Fibroblast of lung (primary cell): ENCODE measurements at regions not wholly inside any gene's neighbourhood (a gene's known extent, or its start where the extent isn't known, plus 50 kb on each side); places are given as distances from the start of the nearest gene placed in this dataset.
A peak's percentile ranks its signal among the peaks of the same experiment; 100 is the strongest.

Experiments
- DNase-seq, 2 donors: peaks; one replicate each; pipeline versions ENCODE4 v3.0.0 to v3.0.0-alpha.2; 2010; ENCODE audit warnings: low read depth in 2 of 2
- H2AFZ ChIP-seq: 2 replicates; pipeline ENCODE4 v1.5.1; 2012; ENCODE audit warnings: low read length, control low read depth, inconsistent platforms
- H3K27ac ChIP-seq: 2 replicates; pipeline ENCODE4 v1.5.1; 2011; ENCODE audit warnings: low read length, control low read depth; ENCODE audit not compliant: insufficient read depth
- H3K27me3 ChIP-seq: 2 replicates; pipeline ENCODE4 v1.5.1; 2011; ENCODE audit warnings: mild to moderate bottlenecking, low read length; ENCODE audit not compliant: control insufficient read depth, insufficient read depth
- H3K36me3 ChIP-seq: 2 replicates; pipeline ENCODE4 v1.5.1; 2011; ENCODE audit warnings: low read length; ENCODE audit not compliant: control insufficient read depth, insufficient read depth
- H3K4me1 ChIP-seq: 2 replicates; pipeline ENCODE4 v1.5.1; 2011; ENCODE audit warnings: low read length; ENCODE audit not compliant: control insufficient read depth, insufficient read depth; ENCODE audit errors: extremely low read depth
- H3K4me2 ChIP-seq: 2 replicates; pipeline ENCODE4 v1.5.1; 2011; ENCODE audit warnings: low read length, control low read depth; ENCODE audit not compliant: insufficient read depth; ENCODE audit errors: extremely low read depth
- H3K4me3 ChIP-seq, 4 experiments: fragments of 200-600 bp in 1 of 4; sonication (generic) in 1 of 4; replicated peaks in 1 of 4; 2 replicates each; pipeline ENCODE4 v1.5.1; 2011 to 2016; ENCODE audit warnings: low read length in 4 of 4, low read depth in 3 of 4, mild to moderate bottlenecking in 3 of 4, control low read depth in 2 of 4, inconsistent platforms in 1 of 4, mixed read lengths in 1 of 4; ENCODE audit not compliant: insufficient read depth in 1 of 4; ENCODE audit errors: control extremely low read depth in 1 of 4
- H3K79me2 ChIP-seq: 2 replicates; pipeline ENCODE4 v1.5.1; 2012; ENCODE audit warnings: mild to moderate bottlenecking, low read length, inconsistent platforms; ENCODE audit not compliant: control insufficient read depth, insufficient read depth
- H3K9ac ChIP-seq: 2 replicates; pipeline ENCODE4 v1.5.1; 2011; ENCODE audit warnings: mild to moderate bottlenecking, low read length, control low read depth; ENCODE audit not compliant: insufficient read depth
- H3K9me3 ChIP-seq: 2 replicates; pipeline ENCODE4 v1.5.1; 2012; ENCODE audit warnings: low read depth, low read length; ENCODE audit not compliant: control insufficient read depth, insufficient read depth
- H4K20me1 ChIP-seq: 2 replicates; pipeline ENCODE4 v1.5.1; 2011; ENCODE audit warnings: low read length; ENCODE audit not compliant: control insufficient read depth, insufficient read depth; ENCODE audit errors: extremely low read depth
- CTCF ChIP-seq, 2 donors: IDR thresholded peaks in 1 of 2; conservative IDR thresholded peaks in 1 of 2; 1 replicate in 1 of 2; 2 replicates in 1 of 2; pipeline ENCODE4 v1.5.1; 2011 to 2012; ENCODE audit warnings: low read length in 2 of 2, control low read depth in 1 of 2, inconsistent platforms in 1 of 2, low read depth in 1 of 2, mild to moderate bottlenecking in 1 of 2
- EZH2 ChIP-seq: IDR thresholded peaks from 2 replicates; pipeline ENCODE4 v1.5.1; 2012; ENCODE audit warnings: low read length, control low read depth, mild to moderate bottlenecking; ENCODE audit errors: missing control alignments

GRCh38 chr1:178652506-178653490 is 72.2 kb upstream of the RALGPS2 start:
- no peak overlapping the region for H3K4me3 ChIP-seq
- peaks cover 17% of the 10 kb centered on the region for H3K4me1 ChIP-seq
- no peaks in the 10 kb centered on the region for H3K79me2 ChIP-seq
- no peak overlapping the region for H2AFZ ChIP-seq
- DNase-seq = peak in 1 of 2 donors; percentile 38
- H3K9ac ChIP-seq = no peak overlapping the region
- no peaks in the 10 kb centered on the region for H4K20me1 ChIP-seq
- no peaks in the 10 kb centered on the region for H3K27me3 ChIP-seq
- TF ChIP-seq CTCF (conservative IDR thresholded peaks at IDR 0.05 in 1 of 2, IDR thresholded peaks at IDR 0.05 in 1 of 2; ENCODE audit: low read depth in 1 of 2, low read length in 2 of 2) (no peak), EZH2 (no peak)
- H3K36me3 ChIP-seq = no peaks in the 10 kb centered on the region
- no peaks in the 10 kb centered on the region for H3K9me3 ChIP-seq
- no peak overlapping the region for H3K27ac ChIP-seq
- no peak overlapping the region for H3K4me2 ChIP-seq

- Histone ChIP-seq H4K20me1 (no peaks in the 10 kb centered on the region), H3K4me1 (no peaks in the 10 kb centered on the region), H3K79me2 (no peaks in the 10 kb centered on the region), H3K27ac (no peak overlapping the region), H3K4me3 (no peak overlapping the region), H3K27me3 (no peaks in the 10 kb centered on the region), H3K4me2 (no peak overlapping the region), H2AFZ (no peak overlapping the region), H3K9ac (no peak overlapping the region), H3K9me3 (no peaks in the 10 kb centered on the region), H3K36me3 (no peaks in the 10 kb centered on the region)
- no peak for DNase-seq
- TF ChIP-seq EZH2 = no peak
- no peak for TF ChIP-seq CTCF (conservative IDR thresholded peaks at IDR 0.05 in 1 of 2, IDR thresholded peaks at IDR 0.05 in 1 of 2; ENCODE audit: low read depth in 1 of 2, low read length in 2 of 2)
Observed at GRCh38 chr1:178659789-178660208, 65.2 kb upstream of the RALGPS2 start.

GRCh38 chr1:178660461-178660860 is 64.6 kb upstream of the RALGPS2 start:
- no peaks in the 10 kb centered on the region for H3K36me3 ChIP-seq
- no peak overlapping the region for H2AFZ ChIP-seq
- no peak overlapping the region for H3K27ac ChIP-seq
- no peaks in the 10 kb centered on the region for H3K79me2 ChIP-seq
- H4K20me1 ChIP-seq = no peaks in the 10 kb centered on the region
- H3K4me2 ChIP-seq = no peak overlapping the region
- TF ChIP-seq CTCF (conservative IDR thresholded peaks at IDR 0.05 in 1 of 2, IDR thresholded peaks at IDR 0.05 in 1 of 2; ENCODE audit: low read depth in 1 of 2, low read length in 2 of 2) (no peak), EZH2 (no peak)
- no peaks in the 10 kb centered on the region for H3K4me1 ChIP-seq
- H3K9ac ChIP-seq = no peak overlapping the region
- DNase-seq = no peak
- H3K27me3 ChIP-seq = no peaks in the 10 kb centered on the region
- H3K4me3 ChIP-seq = no peak overlapping the region
- H3K9me3 ChIP-seq = no peaks in the 10 kb centered on the region
